ENCODE measurements at regions not wholly inside any gene's neighbourhood (a gene's known extent, or its start where the extent isn't known, plus 50 kb on each side); places are given as distances from the start of the nearest gene placed in this dataset.

DNA sequence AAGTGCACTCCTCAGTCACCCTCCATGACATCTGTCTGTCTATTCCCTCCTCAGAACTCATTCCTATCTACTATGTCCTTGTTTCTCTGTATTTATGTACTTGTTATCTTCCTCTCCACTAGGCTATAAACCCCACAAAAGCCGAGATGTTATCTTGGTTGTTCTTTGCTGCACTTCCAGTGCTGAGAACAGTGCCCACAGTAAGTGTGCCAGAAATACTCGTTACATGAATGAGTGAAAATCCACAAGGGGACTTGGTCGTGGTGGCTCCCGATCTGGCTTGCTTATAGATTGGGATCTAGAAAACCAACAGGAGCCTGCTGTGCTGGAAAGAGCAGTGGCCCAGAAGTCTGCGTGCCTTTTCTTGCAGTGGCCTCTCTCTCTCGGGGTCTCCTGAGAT is 111.9 kb upstream of the PRMT8 start:
- TF ChIP-seq RAD21 (IDR thresholded peaks at IDR 0.05) (no peak), TAF1 (conservative IDR thresholded peaks at IDR 0.05) (no peak), GABPA (IDR thresholded peaks at IDR 0.05 in 1 of 2, conservative IDR thresholded peaks at IDR 0.05 in 1 of 2) (no peak), FOXA2 (IDR thresholded peaks at IDR 0.05) (no peak), YY1 (IDR thresholded peaks at IDR 0.05) (no peak)
- TF ChIP-seq, protein P1, sequence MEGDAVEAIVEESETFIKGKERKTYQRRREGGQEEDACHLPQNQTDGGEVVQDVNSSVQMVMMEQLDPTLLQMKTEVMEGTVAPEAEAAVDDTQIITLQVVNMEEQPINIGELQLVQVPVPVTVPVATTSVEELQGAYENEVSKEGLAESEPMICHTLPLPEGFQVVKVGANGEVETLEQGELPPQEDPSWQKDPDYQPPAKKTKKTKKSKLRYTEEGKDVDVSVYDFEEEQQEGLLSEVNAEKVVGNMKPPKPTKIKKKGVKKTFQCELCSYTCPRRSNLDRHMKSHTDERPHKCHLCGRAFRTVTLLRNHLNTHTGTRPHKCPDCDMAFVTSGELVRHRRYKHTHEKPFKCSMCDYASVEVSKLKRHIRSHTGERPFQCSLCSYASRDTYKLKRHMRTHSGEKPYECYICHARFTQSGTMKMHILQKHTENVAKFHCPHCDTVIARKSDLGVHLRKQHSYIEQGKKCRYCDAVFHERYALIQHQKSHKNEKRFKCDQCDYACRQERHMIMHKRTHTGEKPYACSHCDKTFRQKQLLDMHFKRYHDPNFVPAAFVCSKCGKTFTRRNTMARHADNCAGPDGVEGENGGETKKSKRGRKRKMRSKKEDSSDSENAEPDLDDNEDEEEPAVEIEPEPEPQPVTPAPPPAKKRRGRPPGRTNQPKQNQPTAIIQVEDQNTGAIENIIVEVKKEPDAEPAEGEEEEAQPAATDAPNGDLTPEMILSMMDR (IDR thresholded peaks at IDR 0.05; ENCODE audit: low read depth, low read length, missing input control): no peak
- TF ChIP-seq, protein P2, sequence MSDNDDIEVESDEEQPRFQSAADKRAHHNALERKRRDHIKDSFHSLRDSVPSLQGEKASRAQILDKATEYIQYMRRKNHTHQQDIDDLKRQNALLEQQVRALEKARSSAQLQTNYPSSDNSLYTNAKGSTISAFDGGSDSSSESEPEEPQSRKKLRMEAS (IDR thresholded peaks at IDR 0.05): no peak
